Psoas muscle (tissue), 7 donors: ENCODE measurements at regions not wholly inside any gene's neighbourhood (a gene's known extent, or its start where the extent isn't known, plus 50 kb on each side); places are given as distances from the start of the nearest gene placed in this dataset.

Experiments used
- ATAC-seq, 4 donors: fragments of 200-7000 bp; cut with Tn5 transposase; one replicate each; pipeline ENCODE4 v1.9.1; 2020; ENCODE audit warnings: moderate library complexity in 3 of 4, mild to moderate bottlenecking in 2 of 4
- DNase-seq, 2 donors: peaks; one replicate each; pipeline ENCODE4 v3.0.0-alpha.2; 2020
- H3K27ac ChIP-seq: fragments of 200-600 bp; one replicate; pipeline ENCODE4 v1.8.0; 2022
- H3K27me3 ChIP-seq, 3 donors: fragments of 200-600 bp in 1 of 3; one replicate each; pipeline versions ENCODE4 v1.6.1 to v1.8.0; 2013 to 2022; ENCODE audit warnings: low read length in 2 of 3, mild to moderate bottlenecking in 2 of 3, moderate library complexity in 1 of 3; ENCODE audit not compliant: insufficient read depth in 3 of 3
- H3K36me3 ChIP-seq, 2 donors: fragments of 200-600 bp in 1 of 2; one replicate each; pipeline versions ENCODE4 v1.6.1 to v1.8.0; 2013 to 2022; ENCODE audit warnings: low read depth in 1 of 2, mild to moderate bottlenecking in 1 of 2, moderate library complexity in 1 of 2; ENCODE audit not compliant: insufficient read depth in 1 of 2
- H3K4me1 ChIP-seq: fragments of 200-600 bp; one replicate; pipeline ENCODE4 v1.8.0; 2022
- H3K4me3 ChIP-seq: fragments of 200-600 bp; one replicate; pipeline ENCODE4 v1.8.0; 2022; ENCODE audit warnings: mild to moderate bottlenecking
- H3K9me3 ChIP-seq: fragments of 200-600 bp; one replicate; pipeline ENCODE4 v1.8.0; 2022
- WGBS, 3 donors: extraction: QIAGEN DNeasy Blood & Tissue Kit; methylation state at CpG; one replicate each; pipeline versions ENCODE4 v1.1.6 to v1.1.7; 2013; 5-methylcytosine and 5-hydroxymethylcytosine counted together
- intact Hi-C, 2 donors: fragments of 100-400 bp; cut with DNase I; formaldehyde crosslinking; loops; one replicate each; pipeline versions ENCODE4 v1.11.0 to v1.14.2; 2022
- TF ChIP-seq, protein P1 (sequence below): fragments of 200-600 bp; IDR thresholded peaks from one replicate; pipeline ENCODE4 v1.8.0; 2022; ENCODE audit warnings: antibody characterized with exemption
- donor health status: healthy with polysubstance abuse.
- donor health status: DM: no; HTN: no; CAD: no; lungs with moderate emphysema.
- donor health status: Bipolar disorder and iron deficiency.
- donor health status: healthy.
- donor health status: DM: yes; HTN: yes; CAD: no.
- donor health status: DM: no; HTN: no; CAD: no.
- donor health status: DM: yes; HTN: yes; CAD: no.

DNA sequence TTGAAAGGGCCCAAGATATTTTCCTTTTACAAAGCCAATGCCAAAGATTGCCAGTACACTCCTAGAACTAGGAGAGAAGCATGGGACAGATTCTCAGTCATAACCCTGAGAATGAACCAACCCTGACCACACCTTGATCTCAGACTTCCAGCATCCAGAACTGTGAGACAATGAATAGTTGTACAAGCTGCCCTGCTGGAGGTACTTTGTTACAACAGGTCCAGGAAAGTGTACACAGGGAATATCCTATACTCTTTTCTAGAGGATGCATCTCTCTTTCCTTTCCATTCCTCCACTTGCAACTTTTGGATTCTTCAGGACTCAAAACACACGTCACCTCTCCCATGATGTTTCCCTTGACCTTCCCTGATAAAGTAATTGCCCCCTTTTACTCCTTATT, 325.7 kb downstream of the RFC3 start:
- Histone ChIP-seq H3K4me1 (no peaks in the 10 kb centered on the region), H3K4me3 (no peak overlapping the region), H3K27ac (no peak overlapping the region), H3K27me3 (peaks cover 0 to 3% (median 0%) of the 10 kb centered on the region in 3 donors), H3K9me3 (no peaks in the 10 kb centered on the region), H3K36me3 (no peaks in the 10 kb centered on the region)
- ATAC-seq (no peak), DNase-seq (no peak)
- intact Hi-C loops: no loop called here
- 86 to 100% (median 100%) methylated on average over 1 of the region's 1 CpG for WGBS, 3 donors
- TF ChIP-seq, protein P1, sequence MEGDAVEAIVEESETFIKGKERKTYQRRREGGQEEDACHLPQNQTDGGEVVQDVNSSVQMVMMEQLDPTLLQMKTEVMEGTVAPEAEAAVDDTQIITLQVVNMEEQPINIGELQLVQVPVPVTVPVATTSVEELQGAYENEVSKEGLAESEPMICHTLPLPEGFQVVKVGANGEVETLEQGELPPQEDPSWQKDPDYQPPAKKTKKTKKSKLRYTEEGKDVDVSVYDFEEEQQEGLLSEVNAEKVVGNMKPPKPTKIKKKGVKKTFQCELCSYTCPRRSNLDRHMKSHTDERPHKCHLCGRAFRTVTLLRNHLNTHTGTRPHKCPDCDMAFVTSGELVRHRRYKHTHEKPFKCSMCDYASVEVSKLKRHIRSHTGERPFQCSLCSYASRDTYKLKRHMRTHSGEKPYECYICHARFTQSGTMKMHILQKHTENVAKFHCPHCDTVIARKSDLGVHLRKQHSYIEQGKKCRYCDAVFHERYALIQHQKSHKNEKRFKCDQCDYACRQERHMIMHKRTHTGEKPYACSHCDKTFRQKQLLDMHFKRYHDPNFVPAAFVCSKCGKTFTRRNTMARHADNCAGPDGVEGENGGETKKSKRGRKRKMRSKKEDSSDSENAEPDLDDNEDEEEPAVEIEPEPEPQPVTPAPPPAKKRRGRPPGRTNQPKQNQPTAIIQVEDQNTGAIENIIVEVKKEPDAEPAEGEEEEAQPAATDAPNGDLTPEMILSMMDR: no peak

DNA sequence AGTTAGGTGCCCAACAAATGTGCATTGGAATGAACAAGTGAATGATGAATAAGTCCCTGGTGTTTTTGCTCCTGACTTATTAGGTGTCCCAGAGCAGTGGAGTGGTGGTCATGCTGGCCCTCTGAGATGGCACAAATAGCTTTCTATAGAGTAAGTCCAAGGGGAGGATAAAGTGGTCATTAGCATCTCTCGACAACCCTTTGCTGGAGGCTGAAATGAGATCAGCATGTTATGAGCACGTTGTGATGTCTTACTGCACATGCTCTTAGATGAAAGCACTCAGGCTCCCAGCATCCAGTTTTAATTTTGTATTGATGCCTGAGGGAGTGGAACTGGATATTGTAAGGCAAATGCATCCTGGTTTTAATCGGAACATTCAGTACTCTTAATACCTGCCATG, 326.2 kb downstream of the RFC3 start:
- WGBS, 3 donors: 73 to 78% (median 75%) methylated on average over 3 of the region's 3 CpGs
- TF ChIP-seq, protein P1: no peak
- peaks cover 0 to 3% (median 0%) of the 10 kb centered on the region in 3 donors for H3K27me3 ChIP-seq
- H3K27ac ChIP-seq: no peak overlapping the region
- intact Hi-C loops: no loop called here
- DNase-seq (no peak), ATAC-seq (no peak)
- no peaks in the 10 kb centered on the region for H3K9me3 ChIP-seq
- no peaks in the 10 kb centered on the region for H3K36me3 ChIP-seq
- no peaks in the 10 kb centered on the region for H3K4me1 ChIP-seq
- no peak overlapping the region for H3K4me3 ChIP-seq

DNA sequence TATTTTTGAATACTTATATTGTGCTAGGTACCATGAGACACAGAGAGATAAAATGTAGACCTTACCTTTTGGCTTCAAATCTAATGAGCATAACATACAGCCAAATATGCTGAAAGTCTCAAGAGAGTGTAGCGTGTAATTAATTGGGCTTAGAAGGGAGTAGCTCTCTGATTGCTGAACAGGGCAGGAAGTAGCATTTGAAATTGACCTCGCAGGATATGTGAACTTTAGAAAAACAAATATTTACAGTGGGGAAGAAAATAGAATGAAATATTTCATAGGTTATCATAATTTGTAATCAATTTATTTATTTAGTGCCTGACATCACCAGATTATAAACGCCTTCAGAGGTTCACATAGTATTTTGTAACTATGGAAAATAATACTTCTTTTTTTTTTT, 327.1 kb downstream of the RFC3 start:
- TF ChIP-seq, protein P1: no peak
- intact Hi-C loops: no loop called here
- Histone ChIP-seq H3K27ac (no peak overlapping the region), H3K9me3 (no peaks in the 10 kb centered on the region), H3K4me1 (no peaks in the 10 kb centered on the region), H3K36me3 (no peaks in the 10 kb centered on the region), H3K27me3 (peaks cover 0 to 3% (median 0%) of the 10 kb centered on the region in 3 donors), H3K4me3 (no peak overlapping the region)
- ATAC-seq (no peak), DNase-seq (no peak)
- 45 to 56% (median 45%) methylated on average over 3 of the region's 3 CpGs for WGBS, 3 donors

DNA sequence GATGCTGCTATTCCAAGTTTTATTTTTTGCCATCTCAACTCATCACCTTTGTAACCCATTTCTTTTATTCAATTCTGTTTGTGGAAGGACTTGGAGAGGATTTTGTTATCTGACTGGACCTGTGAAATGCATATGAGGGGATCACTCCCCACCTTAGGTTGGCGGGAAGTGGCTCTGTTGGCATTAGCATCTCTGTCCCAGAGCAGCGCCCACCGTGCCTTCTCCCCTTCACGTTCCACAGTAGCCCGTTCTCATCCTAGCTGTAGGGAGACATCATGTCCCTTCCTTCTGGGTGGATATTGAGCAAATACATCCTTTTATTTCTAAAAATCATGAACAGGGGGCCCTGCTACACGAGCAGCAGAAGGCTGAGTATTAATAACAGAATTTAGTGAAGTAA, 330.4 kb downstream of the RFC3 start:
- H3K36me3 ChIP-seq: no peaks in the 10 kb centered on the region
- no peak overlapping the region for H3K4me3 ChIP-seq
- ATAC-seq: no peak
- no peaks in the 10 kb centered on the region for H3K9me3 ChIP-seq
- WGBS, 3 donors: 87 to 95% (median 94%) methylated on average over 6 of the region's 6 CpGs
- H3K4me1 ChIP-seq: no peaks in the 10 kb centered on the region
- intact Hi-C loops: no loop called here
- no peak for DNase-seq
- peaks cover 0 to 2% (median 0%) of the 10 kb centered on the region in 3 donors for H3K27me3 ChIP-seq
- TF ChIP-seq, protein P1: no peak
- H3K27ac ChIP-seq: no peak overlapping the region

DNA sequence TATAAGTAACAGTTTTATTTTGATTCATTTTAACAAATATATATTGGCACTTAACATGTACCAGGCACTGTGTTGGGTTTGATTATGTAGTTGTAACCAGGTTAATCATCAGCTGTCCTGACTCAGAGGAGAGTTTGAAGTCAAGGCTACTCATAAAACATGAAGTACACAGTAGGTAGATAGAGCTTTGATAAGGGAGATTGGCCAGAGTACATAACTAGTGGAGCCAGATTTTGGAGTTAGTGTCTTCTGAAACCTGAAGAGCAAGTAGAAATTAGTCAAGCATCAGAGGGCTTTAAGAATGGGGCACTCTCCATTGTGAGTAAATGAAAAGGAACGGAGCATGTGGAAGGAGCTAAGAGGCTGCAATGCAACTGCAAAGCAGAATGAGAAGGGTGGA, 333.9 kb downstream of the RFC3 start:
- intact Hi-C loops: no loop called here
- no peaks in the 10 kb centered on the region for H3K4me1 ChIP-seq
- no peak overlapping the region for H3K27ac ChIP-seq
- WGBS, 3 donors: 85 to 96% (median 95%) methylated on average over 1 of the region's 1 CpG
- ATAC-seq (no peak), DNase-seq (no peak)
- H3K9me3 ChIP-seq: no peaks in the 10 kb centered on the region
- H3K4me3 ChIP-seq: no peak overlapping the region
- no peaks in the 10 kb centered on the region for H3K27me3 ChIP-seq
- no peaks in the 10 kb centered on the region for H3K36me3 ChIP-seq
- TF ChIP-seq, protein P1: no peak
